ENCODE measurements at regions not wholly inside any gene's neighbourhood (a gene's known extent, or its start where the extent isn't known, plus 50 kb on each side); places are given as distances from the start of the nearest gene placed in this dataset.

DNA sequence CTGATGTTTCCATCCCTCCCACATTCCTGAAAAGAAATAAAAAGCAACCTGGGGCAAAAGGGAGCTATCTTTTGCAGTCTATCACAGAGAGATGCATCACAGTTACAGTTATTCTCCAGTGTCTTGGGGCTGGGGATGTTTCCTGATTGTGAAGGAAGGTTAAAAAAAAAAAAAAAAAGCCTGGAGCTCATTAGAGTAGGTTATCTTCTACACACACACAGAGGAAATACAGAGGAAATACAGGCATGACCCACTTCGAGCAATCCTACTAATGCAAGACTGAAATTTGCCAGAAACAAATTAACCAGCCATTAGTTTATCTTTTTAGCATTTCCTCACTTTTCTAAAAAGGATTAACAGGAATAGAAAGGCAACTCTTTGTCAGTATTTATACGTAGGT lies 89.4 kb upstream of the CLMP start:
- DNase-seq = no peak
- Histone ChIP-seq H2BK120ac (ENCODE audit: insufficient read depth, low read length, poor library complexity) (no peak overlapping the region), H3K36me3 (ENCODE audit: control insufficient read depth in 1 of 2, insufficient read depth in 2 of 2, low read length in 2 of 2) (no peaks in the 10 kb centered on the region), H4K8ac (ENCODE audit: low read depth, low read length) (no peak overlapping the region), H3K9me3 (ENCODE audit: insufficient read depth, low read depth, low read length) (peaks cover 2% of the 10 kb centered on the region), H3K79me1 (ENCODE audit: low read length) (no peaks in the 10 kb centered on the region), H3K14ac (ENCODE audit: low read length) (no peak overlapping the region), H3K23ac (ENCODE audit: low read length) (no peak overlapping the region), H4K12ac (ENCODE audit: low read depth, low read length) (no peak overlapping the region), H2AFZ (ENCODE audit: insufficient read depth, low read length, poor library complexity) (no peak overlapping the region), H3K4me3 (ENCODE audit: low read depth, low read length) (no peak overlapping the region), H3K4me2 (ENCODE audit: low read length) (no peak overlapping the region), H3K4ac (ENCODE audit: low read depth, low read length) (no peak overlapping the region), H3K4me1 (ENCODE audit: control insufficient read depth in 1 of 2, insufficient read depth in 2 of 2, low read length in 2 of 2) (no peaks in the 10 kb centered on the region), H3K27ac (ENCODE audit: low read depth, low read length) (no peak overlapping the region), H3K9ac (ENCODE audit: low read length) (no peak overlapping the region), H2BK5ac (ENCODE audit: low read depth, low read length, poor library complexity) (no peak overlapping the region), H2AK5ac (ENCODE audit: low read length) (no peak overlapping the region), H2BK12ac (ENCODE audit: low read length) (no peak overlapping the region), H3K18ac (ENCODE audit: low read length) (no peak overlapping the region), H3K27me3 (ENCODE audit: insufficient read depth, low read length) (no peaks in the 10 kb centered on the region), H4K91ac (ENCODE audit: low read depth, low read length) (no peak overlapping the region), H3K79me2 (ENCODE audit: control insufficient read depth, insufficient read depth, low read length, poor library complexity) (no peaks in the 10 kb centered on the region)
- no CpG with 5 or more reads among the region's 2 CpGs for WGBS (ENCODE audit: extremely low coverage, insufficient coverage, insufficient read length)

DNA sequence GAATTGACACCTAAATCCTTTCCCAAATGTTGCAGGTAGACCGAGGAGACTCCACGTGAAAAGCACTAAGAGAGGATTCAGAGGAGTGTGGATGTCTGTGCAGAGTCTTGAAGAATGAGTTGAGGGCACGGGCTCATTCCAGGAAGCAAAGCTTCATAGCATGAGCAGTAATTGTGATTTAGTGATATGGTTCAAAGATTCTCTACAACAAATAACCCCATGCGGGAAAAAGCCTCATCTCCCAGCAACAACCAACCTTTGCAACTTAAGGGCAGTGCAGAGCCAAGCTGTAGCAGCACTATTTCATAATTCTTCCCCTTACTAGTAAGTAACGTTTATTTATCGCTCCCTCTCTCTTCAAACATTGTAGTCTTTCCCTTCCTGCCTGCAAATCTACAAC lies 87.5 kb upstream of the CLMP start:
- Histone ChIP-seq H4K8ac (ENCODE audit: low read depth, low read length) (no peak overlapping the region), H3K4me2 (ENCODE audit: low read length) (no peak overlapping the region), H2AFZ (ENCODE audit: insufficient read depth, low read length, poor library complexity) (no peak overlapping the region), H3K9me3 (ENCODE audit: insufficient read depth, low read depth, low read length) (no peaks in the 10 kb centered on the region), H3K27ac (ENCODE audit: low read depth, low read length) (no peak overlapping the region), H3K14ac (ENCODE audit: low read length) (no peak overlapping the region), H3K9ac (ENCODE audit: low read length) (no peak overlapping the region), H3K4me3 (ENCODE audit: low read depth, low read length) (no peak overlapping the region), H2BK5ac (ENCODE audit: low read depth, low read length, poor library complexity) (no peak overlapping the region), H3K79me2 (ENCODE audit: control insufficient read depth, insufficient read depth, low read length, poor library complexity) (no peaks in the 10 kb centered on the region), H4K12ac (ENCODE audit: low read depth, low read length) (no peak overlapping the region), H3K23ac (ENCODE audit: low read length) (no peak overlapping the region), H3K27me3 (ENCODE audit: insufficient read depth, low read length) (no peaks in the 10 kb centered on the region), H2BK12ac (ENCODE audit: low read length) (no peak overlapping the region), H4K91ac (ENCODE audit: low read depth, low read length) (no peak overlapping the region), H3K4me1 (ENCODE audit: control insufficient read depth in 1 of 2, insufficient read depth in 2 of 2, low read length in 2 of 2) (no peaks in the 10 kb centered on the region), H2AK5ac (ENCODE audit: low read length) (no peak overlapping the region), H3K79me1 (ENCODE audit: low read length) (no peaks in the 10 kb centered on the region), H3K36me3 (ENCODE audit: control insufficient read depth in 1 of 2, insufficient read depth in 2 of 2, low read length in 2 of 2) (no peaks in the 10 kb centered on the region), H3K18ac (ENCODE audit: low read length) (no peak overlapping the region), H2BK120ac (ENCODE audit: insufficient read depth, low read length, poor library complexity) (no peak overlapping the region), H3K4ac (ENCODE audit: low read depth, low read length) (no peak overlapping the region)
- WGBS (ENCODE audit: extremely low coverage, insufficient coverage, insufficient read length) = no CpG with 5 or more reads among the region's 6 CpGs
- peak in 1 of 2 donors; percentile 28 for DNase-seq

DNA sequence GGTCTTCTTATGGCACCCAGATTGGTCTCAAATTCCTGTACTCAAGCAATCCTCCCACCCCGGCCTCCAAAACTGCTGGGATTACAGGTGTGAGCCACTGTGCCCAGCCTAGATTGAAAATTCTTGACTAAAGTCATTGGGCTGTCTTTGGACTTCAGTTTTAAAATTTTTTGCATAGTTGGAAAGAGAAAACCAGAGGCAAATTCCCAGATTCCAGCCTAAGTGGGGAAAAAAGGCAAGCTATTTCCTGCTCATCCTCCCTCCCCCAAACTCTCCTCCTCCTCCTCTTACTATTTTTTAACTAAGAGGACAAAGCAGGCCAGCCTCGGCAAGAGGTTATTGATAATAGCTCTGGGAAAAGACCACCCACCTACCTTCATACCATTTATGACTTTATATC lies 78.6 kb upstream of the CLMP start:
- no peak overlapping the region for H2BK120ac ChIP-seq (ENCODE audit: insufficient read depth, low read length, poor library complexity)
- peak; percentile 31 to 85 for DNase-seq
- no peak overlapping the region for H2AK5ac ChIP-seq (ENCODE audit: low read length)
- H2AFZ ChIP-seq (ENCODE audit: insufficient read depth, low read length, poor library complexity) = no peak overlapping the region
- no peak overlapping the region for H3K9ac ChIP-seq (ENCODE audit: low read length)
- no peak overlapping the region for H3K27ac ChIP-seq (ENCODE audit: low read depth, low read length)
- no peak overlapping the region for H4K8ac ChIP-seq (ENCODE audit: low read depth, low read length)
- no CpG with 5 or more reads among the region's 2 CpGs for WGBS (ENCODE audit: extremely low coverage, insufficient coverage, insufficient read length)
- H3K79me1 ChIP-seq (ENCODE audit: low read length) = peaks cover 2% of the 10 kb centered on the region
- no peak overlapping the region for H3K4me3 ChIP-seq (ENCODE audit: low read depth, low read length)
- H4K91ac ChIP-seq (ENCODE audit: low read depth, low read length) = no peak overlapping the region
- H4K12ac ChIP-seq (ENCODE audit: low read depth, low read length) = no peak overlapping the region
- no peaks in the 10 kb centered on the region for H3K36me3 ChIP-seq (ENCODE audit: control insufficient read depth in 1 of 2, insufficient read depth in 2 of 2, low read length in 2 of 2)
- no peak overlapping the region for H3K18ac ChIP-seq (ENCODE audit: low read length)
- no peak overlapping the region for H3K4me2 ChIP-seq (ENCODE audit: low read length)
- H3K79me2 ChIP-seq (ENCODE audit: control insufficient read depth, insufficient read depth, low read length, poor library complexity) = no peaks in the 10 kb centered on the region
- no peaks in the 10 kb centered on the region for H3K27me3 ChIP-seq (ENCODE audit: insufficient read depth, low read length)
- no peak overlapping the region for H3K14ac ChIP-seq (ENCODE audit: low read length)
- H3K4ac ChIP-seq (ENCODE audit: low read depth, low read length) = no peak overlapping the region
- no peaks in the 10 kb centered on the region for H3K9me3 ChIP-seq (ENCODE audit: insufficient read depth, low read depth, low read length)
- H3K23ac ChIP-seq (ENCODE audit: low read length) = no peak overlapping the region
- peaks cover 7 to 12% of the 10 kb centered on the region in 2 experiments for H3K4me1 ChIP-seq (ENCODE audit: control insufficient read depth in 1 of 2, insufficient read depth in 2 of 2, low read length in 2 of 2)
- H2BK12ac ChIP-seq (ENCODE audit: low read length) = no peak overlapping the region
- no peak overlapping the region for H2BK5ac ChIP-seq (ENCODE audit: low read depth, low read length, poor library complexity)

DNA sequence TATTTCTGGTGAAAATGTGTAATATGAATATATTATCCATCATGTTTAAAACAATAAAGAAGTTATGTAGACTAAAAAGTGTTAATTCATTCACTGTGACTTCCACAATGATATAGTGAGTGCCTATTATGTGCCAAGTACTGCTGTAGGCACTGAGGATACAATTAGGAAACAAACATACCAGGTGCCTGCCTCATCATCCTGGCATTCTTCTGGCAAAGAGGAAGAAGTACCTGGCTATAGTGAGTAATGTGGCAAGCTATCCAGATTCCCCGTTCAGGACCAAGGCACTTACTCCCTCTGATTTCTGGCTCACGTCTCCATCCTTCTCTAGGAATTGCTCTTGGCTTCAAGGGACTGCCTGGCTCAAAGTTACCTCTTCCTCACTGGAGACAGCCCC lies 77.5 kb upstream of the CLMP start:
- no peak overlapping the region for H4K91ac ChIP-seq (ENCODE audit: low read depth, low read length)
- no peak overlapping the region for H3K9ac ChIP-seq (ENCODE audit: low read length)
- H3K4ac ChIP-seq (ENCODE audit: low read depth, low read length) = no peak overlapping the region
- no peaks in the 10 kb centered on the region for H3K27me3 ChIP-seq (ENCODE audit: insufficient read depth, low read length)
- H3K79me2 ChIP-seq (ENCODE audit: control insufficient read depth, insufficient read depth, low read length, poor library complexity) = no peaks in the 10 kb centered on the region
- H4K12ac ChIP-seq (ENCODE audit: low read depth, low read length) = no peak overlapping the region
- no peak overlapping the region for H2AK5ac ChIP-seq (ENCODE audit: low read length)
- no peak overlapping the region for H3K4me2 ChIP-seq (ENCODE audit: low read length)
- no peaks in the 10 kb centered on the region for H3K9me3 ChIP-seq (ENCODE audit: insufficient read depth, low read depth, low read length)
- H3K23ac ChIP-seq (ENCODE audit: low read length) = no peak overlapping the region
- H3K4me1 ChIP-seq (ENCODE audit: control insufficient read depth in 1 of 2, insufficient read depth in 2 of 2, low read length in 2 of 2) = peaks cover 7 to 12% of the 10 kb centered on the region in 2 experiments
- peak overlapping the region; percentile 69 for H2BK120ac ChIP-seq (ENCODE audit: insufficient read depth, low read length, poor library complexity)
- no peak overlapping the region for H3K14ac ChIP-seq (ENCODE audit: low read length)
- H2BK5ac ChIP-seq (ENCODE audit: low read depth, low read length, poor library complexity) = no peak overlapping the region
- H3K36me3 ChIP-seq (ENCODE audit: control insufficient read depth in 1 of 2, insufficient read depth in 2 of 2, low read length in 2 of 2) = no peaks in the 10 kb centered on the region
- WGBS (ENCODE audit: extremely low coverage, insufficient coverage, insufficient read length) = no CpG with 5 or more reads among the region's 2 CpGs
- H3K18ac ChIP-seq (ENCODE audit: low read length) = no peak overlapping the region
- DNase-seq = peak; percentile 54 to 79
- peaks cover 2% of the 10 kb centered on the region for H3K79me1 ChIP-seq (ENCODE audit: low read length)
- H2BK12ac ChIP-seq (ENCODE audit: low read length) = peak overlapping the region; percentile 30
- H2AFZ ChIP-seq (ENCODE audit: insufficient read depth, low read length, poor library complexity) = no peak overlapping the region
- no peak overlapping the region for H3K27ac ChIP-seq (ENCODE audit: low read depth, low read length)
- no peak overlapping the region for H3K4me3 ChIP-seq (ENCODE audit: low read depth, low read length)
- H4K8ac ChIP-seq (ENCODE audit: low read depth, low read length) = no peak overlapping the region
